Ramos (cell line): ENCODE measurements at regions not wholly inside any gene's neighbourhood (a gene's known extent, or its start where the extent isn't known, plus 50 kb on each side); places are given as distances from the start of the nearest gene placed in this dataset.

ENCODE experiments used
- in situ Hi-C: fragments of 300-500 bp; cut with MboI; formaldehyde crosslinking; loops from one replicate; pipeline ENCODE4 v1.14.3; 2022; ENCODE audit warnings: low sequenced_read_pairs; ENCODE audit not compliant: unreplicated experiment

GRCh38 chr12:107393043-107393717 is 292.4 kb upstream of the PWP1 start:
- in situ Hi-C loops, result no loop called here

DNA sequence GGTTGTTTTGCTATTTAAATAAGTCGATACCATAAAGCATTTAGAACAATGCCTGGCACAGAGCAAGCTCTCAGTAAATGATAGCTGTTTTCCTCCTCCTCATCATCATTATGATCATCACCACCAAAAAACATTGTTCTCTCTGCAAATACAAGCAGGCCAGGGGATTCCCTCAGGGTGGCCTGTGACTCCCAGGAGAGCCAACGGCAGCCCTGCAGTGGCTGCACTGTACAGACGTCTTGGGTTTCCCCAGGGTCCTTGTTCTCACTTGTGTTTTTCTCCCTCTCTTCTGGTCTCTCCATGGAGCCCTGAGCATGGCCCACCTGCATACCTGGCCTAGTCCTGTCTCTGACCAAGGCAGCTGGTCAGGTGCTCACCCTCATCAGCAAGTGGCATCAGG is 290.9 kb upstream of the PWP1 start:
- in situ Hi-C loops, result no loop called here

- in situ Hi-C loops, result no loop called here
These were observed 289.8 kb upstream of the PWP1 start for GRCh38 chr12:107395817-107396216.

- in situ Hi-C loops, result no loop called here
These were observed 288.6 kb upstream of the PWP1 start for GRCh38 chr12:107396991-107397390.

- in situ Hi-C loops, result no loop called here
These were observed 287.6 kb upstream of the PWP1 start for GRCh38 chr12:107397890-107398500.

GRCh38 chr12:107399046-107399445 is 286.6 kb upstream of the PWP1 start:
- in situ Hi-C loops, result no loop called here

DNA sequence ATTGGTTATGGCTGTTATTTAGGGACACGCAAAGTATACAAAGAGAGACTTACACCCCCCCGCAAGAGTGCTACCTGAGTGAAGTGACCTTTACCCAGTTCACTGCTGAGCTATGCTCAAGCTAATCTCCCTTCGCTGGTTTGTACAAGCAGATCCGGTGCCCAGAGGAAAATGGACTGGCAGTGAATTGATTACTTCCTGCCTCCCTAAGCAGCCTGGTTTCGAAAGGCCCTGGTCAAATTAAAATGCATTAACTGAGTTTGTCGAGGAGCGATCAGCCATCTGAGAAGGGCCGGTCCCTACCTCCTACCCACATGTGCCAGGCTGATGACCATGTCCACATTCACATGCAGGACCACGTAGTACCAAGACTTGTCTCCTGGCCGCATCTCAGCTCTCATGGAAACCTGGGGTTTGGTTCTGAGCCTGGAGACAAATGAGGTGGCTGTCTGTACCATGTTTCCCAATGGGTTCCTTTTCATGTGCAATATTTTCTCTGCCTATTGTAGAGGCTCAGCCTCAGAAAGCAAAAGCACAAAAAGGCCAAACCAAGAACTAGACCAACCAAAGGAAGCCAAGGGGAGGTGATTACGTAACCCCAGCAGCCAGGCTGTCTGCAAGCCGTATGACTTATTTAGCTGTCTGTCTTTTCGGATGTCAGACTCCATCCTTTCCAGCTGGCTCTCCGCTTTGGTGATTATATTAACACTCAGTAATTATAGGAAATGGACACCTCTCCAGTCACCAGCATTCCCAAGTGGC is 284.7 kb upstream of the PWP1 start:
- in situ Hi-C loops, result no loop called here

GRCh38 chr12:107402041-107403022 is 283.3 kb upstream of the PWP1 start:
- in situ Hi-C loops, result no loop called here

DNA sequence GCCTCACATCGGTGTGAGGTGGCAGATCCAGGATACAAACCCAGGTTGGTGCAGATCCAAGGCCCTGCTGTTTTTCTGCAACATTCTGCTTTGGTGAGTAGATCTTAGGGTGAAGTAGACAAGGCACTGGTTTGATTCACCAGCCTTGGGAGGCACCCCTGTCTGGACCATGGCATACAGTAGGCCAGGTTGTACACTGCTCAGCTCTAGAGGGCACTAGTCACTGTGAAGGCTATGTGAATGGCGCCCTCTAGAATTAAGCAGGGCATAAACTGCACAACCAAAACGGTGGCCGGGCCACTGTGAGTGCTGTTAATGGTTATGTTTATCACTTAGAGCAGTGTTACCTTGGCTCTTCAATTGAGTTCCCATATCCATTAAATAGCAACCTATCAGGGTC is 280.6 kb upstream of the PWP1 start:
- in situ Hi-C loops, result no loop called here

- in situ Hi-C loops, result no loop called here
These were observed 280.2 kb upstream of the PWP1 start for GRCh38 chr12:107405436-107405835.

DNA sequence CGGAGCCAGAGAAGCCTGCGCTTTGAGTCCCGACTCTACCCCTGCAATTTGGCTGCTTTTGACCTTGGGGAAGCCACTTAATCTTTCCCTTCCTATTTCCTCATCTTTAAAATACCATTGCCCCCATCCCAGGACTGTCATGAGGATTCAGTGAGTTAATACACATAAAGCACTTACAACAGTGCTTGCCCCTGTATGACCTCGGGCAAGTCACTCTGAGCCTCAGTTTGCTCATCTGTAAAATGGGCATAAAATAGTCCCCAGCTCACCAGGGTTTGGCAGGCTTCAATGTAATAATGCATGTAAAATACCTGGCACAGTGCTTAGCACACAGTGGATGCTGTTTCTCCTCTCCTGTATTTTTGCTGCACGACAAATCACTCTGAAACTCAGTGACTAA is 278.7 kb upstream of the PWP1 start:
- in situ Hi-C loops, result no loop called here

DNA sequence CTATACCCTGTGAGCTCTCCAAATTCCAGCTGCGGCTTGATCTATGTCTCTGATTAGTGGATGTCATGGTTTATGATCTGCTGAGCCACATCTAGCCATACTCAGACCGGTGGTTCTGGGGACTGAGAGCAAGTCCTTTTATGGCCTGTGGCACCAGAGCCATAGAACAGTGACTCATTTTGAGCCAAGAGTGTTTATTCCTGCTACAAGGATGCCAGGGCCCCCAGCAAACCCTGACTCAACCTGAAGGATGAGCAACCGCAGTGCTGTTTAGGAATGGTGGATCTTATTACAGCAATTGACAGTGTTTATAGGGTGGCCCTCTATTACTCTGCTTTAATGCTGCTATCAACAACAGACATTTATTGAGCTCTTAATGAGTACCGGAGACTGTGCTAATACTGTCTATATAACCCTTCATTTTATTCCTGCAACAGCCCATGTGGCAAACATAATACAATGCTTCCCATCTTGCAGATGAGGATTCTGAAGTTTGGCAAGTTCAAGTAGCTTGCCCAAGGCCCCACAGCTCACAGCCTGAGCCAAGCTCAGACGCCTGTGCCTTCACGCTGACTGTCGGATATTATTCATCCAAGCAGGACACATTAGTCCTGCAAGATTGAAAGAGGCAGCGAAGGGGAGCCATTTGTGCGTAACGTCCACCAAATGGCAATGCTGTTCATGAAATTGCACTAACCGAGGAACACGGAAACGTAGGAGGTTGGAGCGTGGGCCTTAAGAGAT is 273.6 kb upstream of the PWP1 start:
- in situ Hi-C loops, result no loop called here

DNA sequence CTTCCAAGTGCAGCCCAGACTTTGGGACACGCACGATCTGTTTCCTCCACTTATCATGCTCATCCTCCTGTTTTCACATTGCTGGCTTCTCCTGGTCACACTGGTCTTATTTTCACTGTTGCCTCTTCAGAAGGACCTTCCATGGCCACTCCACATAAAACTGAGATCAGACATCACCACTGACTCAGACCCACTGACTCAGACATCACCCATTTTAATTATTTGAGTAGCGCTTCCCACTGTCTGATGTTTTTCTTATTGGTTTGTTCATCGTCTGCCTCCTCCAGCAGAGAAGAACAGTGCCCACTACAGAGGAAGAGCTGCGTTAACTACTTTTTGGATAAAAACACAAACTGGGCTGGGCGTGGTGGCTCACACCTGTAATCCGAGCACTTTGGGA is 270.5 kb upstream of the PWP1 start:
- in situ Hi-C loops, result no loop called here

DNA sequence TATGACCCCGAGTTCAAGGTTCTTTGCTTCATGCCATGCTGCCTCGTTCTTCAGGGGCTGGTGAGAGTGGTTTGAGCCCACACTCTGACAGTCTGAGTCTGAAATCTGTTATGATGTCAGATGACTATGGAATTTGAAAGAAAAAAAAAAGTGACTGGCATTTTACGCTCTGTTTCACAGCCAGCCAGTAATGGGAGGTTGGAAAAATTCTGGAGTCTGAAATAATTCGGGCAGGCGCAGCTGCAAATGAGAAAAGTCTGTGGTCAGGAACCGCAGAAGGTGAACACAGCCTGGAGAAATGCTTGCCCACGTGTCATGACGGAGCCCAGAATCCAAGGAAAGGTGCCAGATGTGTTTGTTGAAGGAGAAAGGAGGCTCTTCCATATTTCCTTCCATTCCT is 269.8 kb upstream of the PWP1 start:
- in situ Hi-C loops, result no loop called here

- in situ Hi-C loops, result no loop called here
These were observed 268.6 kb upstream of the PWP1 start for GRCh38 chr12:107417004-107417403.

GRCh38 chr12:107418981-107419380 is 266.6 kb upstream of the PWP1 start:
- in situ Hi-C loops, result no loop called here

- in situ Hi-C loops, result no loop called here
These were observed 262.1 kb upstream of the PWP1 start for GRCh38 chr12:107423531-107423930.

DNA sequence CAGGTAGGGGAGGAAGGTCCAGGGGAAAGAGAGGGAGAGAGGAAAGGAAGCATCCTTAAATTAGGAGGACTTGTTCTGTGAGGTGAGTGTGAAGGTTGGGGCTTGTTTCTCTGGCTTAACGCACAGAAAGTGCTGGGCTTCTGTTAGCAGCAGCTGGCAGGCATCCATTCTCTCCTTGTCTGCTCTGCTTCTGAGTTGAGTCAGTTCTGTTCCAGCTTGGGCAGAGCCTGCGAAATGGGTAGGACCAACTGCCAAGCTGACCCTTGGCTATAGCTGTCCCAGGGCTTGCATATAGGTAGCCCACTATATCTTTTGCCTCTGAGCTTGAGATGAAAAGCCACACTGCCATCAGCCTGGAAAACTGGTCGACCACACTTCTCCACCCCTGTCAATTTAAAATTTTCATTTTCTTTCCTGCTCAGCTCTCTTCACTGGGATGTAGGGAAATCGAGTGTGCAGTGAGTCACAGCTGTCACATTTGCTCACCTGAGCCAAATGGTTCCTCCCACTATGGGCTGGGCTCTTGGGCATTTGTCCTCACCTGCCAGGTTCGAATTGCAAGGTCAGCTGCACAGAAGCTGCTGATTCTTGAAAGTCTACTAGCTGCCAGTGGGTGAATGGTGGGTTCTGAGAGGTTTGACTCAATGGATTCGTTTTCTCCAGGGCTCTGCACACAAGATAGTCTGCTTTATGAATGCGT is 256.4 kb upstream of the PWP1 start:
- in situ Hi-C loops, result no loop called here

DNA sequence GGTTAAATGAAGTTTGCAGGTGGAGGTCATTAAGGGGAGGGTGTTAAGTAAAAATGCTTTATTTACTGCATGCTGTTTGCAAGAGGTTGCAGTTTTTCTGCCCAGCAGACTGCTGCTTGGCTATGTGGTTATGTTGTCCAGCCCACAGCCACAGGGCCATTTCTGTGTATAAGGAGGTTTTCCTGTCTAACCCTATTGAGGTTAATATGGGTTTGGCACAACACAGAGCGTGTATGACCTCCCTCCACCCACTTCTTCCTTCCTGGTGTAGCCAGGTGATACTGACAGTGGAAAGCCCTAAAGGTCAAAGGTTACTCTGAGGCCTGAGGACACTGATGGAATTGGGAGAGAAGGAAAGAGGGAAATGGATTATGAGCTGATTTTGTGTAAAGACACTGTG is 253.7 kb upstream of the PWP1 start:
- in situ Hi-C loops, result no loop called here
